ENCODE measurements at regions not wholly inside any gene's neighbourhood (a gene's known extent, or its start where the extent isn't known, plus 50 kb on each side); places are given as distances from the start of the nearest gene placed in this dataset.

GRCh38 chr3:33989229-33989628 is 190.8 kb downstream of the PDCD6IP start:
- Mint-ChIP-seq H3K36me3 (no peaks in the 10 kb centered on the region), H3K9me3 (no peaks in the 10 kb centered on the region), H3K4me3 (no peak overlapping the region), H3K27ac (no peak overlapping the region), H3K27me3 (peaks cover 6% of the 10 kb centered on the region), H3K4me1 (peaks cover 7% of the 10 kb centered on the region)

GRCh38 chr3:33991673-33992072 is 193.2 kb downstream of the PDCD6IP start:
- no peaks in the 10 kb centered on the region for H3K36me3 Mint-ChIP-seq
- peaks cover 6% of the 10 kb centered on the region for H3K27me3 Mint-ChIP-seq
- no peak overlapping the region for H3K27ac Mint-ChIP-seq
- no peaks in the 10 kb centered on the region for H3K9me3 Mint-ChIP-seq
- no peak overlapping the region for H3K4me3 Mint-ChIP-seq
- no peaks in the 10 kb centered on the region for H3K4me1 Mint-ChIP-seq

- H3K27ac Mint-ChIP-seq: no peak overlapping the region
- H3K36me3 Mint-ChIP-seq: no peaks in the 10 kb centered on the region
- no peaks in the 10 kb centered on the region for H3K9me3 Mint-ChIP-seq
- peaks cover 5% of the 10 kb centered on the region for H3K27me3 Mint-ChIP-seq
- no peaks in the 10 kb centered on the region for H3K4me1 Mint-ChIP-seq
- no peak overlapping the region for H3K4me3 Mint-ChIP-seq
Observed at GRCh38 chr3:33993631-33994030, 195.2 kb downstream of the PDCD6IP start.

GRCh38 chr3:33994568-33994967 is 196.1 kb downstream of the PDCD6IP start:
- Mint-ChIP-seq H3K27ac (no peak overlapping the region), H3K4me1 (no peaks in the 10 kb centered on the region), H3K9me3 (no peaks in the 10 kb centered on the region), H3K4me3 (no peak overlapping the region), H3K36me3 (no peaks in the 10 kb centered on the region), H3K27me3 (peaks cover 3% of the 10 kb centered on the region)

- Mint-ChIP-seq H3K27me3 (no peaks in the 10 kb centered on the region), H3K9me3 (no peaks in the 10 kb centered on the region), H3K4me1 (no peaks in the 10 kb centered on the region), H3K4me3 (no peak overlapping the region), H3K27ac (no peak overlapping the region), H3K36me3 (no peaks in the 10 kb centered on the region)
Observed at GRCh38 chr3:34000301-34000700, 201.9 kb downstream of the PDCD6IP start.

- Mint-ChIP-seq H3K27me3 (no peaks in the 10 kb centered on the region), H3K9me3 (no peaks in the 10 kb centered on the region), H3K4me1 (no peaks in the 10 kb centered on the region), H3K4me3 (no peak overlapping the region), H3K27ac (peak overlapping the region; percentile 83), H3K36me3 (no peaks in the 10 kb centered on the region)
Observed at GRCh38 chr3:34001022-34001421, 202.6 kb downstream of the PDCD6IP start.

GRCh38 chr3:34001990-34002389 is 203.6 kb downstream of the PDCD6IP start:
- no peaks in the 10 kb centered on the region for H3K36me3 Mint-ChIP-seq
- no peaks in the 10 kb centered on the region for H3K4me1 Mint-ChIP-seq
- H3K27ac Mint-ChIP-seq: no peak overlapping the region
- no peak overlapping the region for H3K4me3 Mint-ChIP-seq
- no peaks in the 10 kb centered on the region for H3K9me3 Mint-ChIP-seq
- H3K27me3 Mint-ChIP-seq: no peaks in the 10 kb centered on the region

- H3K27me3 Mint-ChIP-seq: no peaks in the 10 kb centered on the region
- no peak overlapping the region for H3K27ac Mint-ChIP-seq
Observed at GRCh38 chr3:34002569-34003100, 204.2 kb downstream of the PDCD6IP start.

GRCh38 chr3:34005886-34006285 is 207.5 kb downstream of the PDCD6IP start:
- Mint-ChIP-seq H3K4me3 (no peak overlapping the region), H3K9me3 (no peaks in the 10 kb centered on the region), H3K4me1 (no peaks in the 10 kb centered on the region), H3K27ac (no peak overlapping the region), H3K36me3 (no peaks in the 10 kb centered on the region), H3K27me3 (no peaks in the 10 kb centered on the region)

More at GRCh38 chr3:34002569-34003100, 204.2 kb downstream of the PDCD6IP start:
- H3K36me3 Mint-ChIP-seq: no peaks in the 10 kb centered on the region
- no peak overlapping the region for H3K4me3 Mint-ChIP-seq
- H3K9me3 Mint-ChIP-seq: no peaks in the 10 kb centered on the region
- no peaks in the 10 kb centered on the region for H3K4me1 Mint-ChIP-seq

GRCh38 chr3:34008191-34008590 is 209.8 kb downstream of the PDCD6IP start:
- H3K9me3 Mint-ChIP-seq: no peaks in the 10 kb centered on the region
- no peaks in the 10 kb centered on the region for H3K27me3 Mint-ChIP-seq
- H3K36me3 Mint-ChIP-seq: no peaks in the 10 kb centered on the region
- H3K27ac Mint-ChIP-seq: no peak overlapping the region
- H3K4me1 Mint-ChIP-seq: no peaks in the 10 kb centered on the region
- H3K4me3 Mint-ChIP-seq: no peak overlapping the region

GRCh38 chr3:34008836-34009809 is 210.7 kb downstream of the PDCD6IP start:
- H3K4me1 Mint-ChIP-seq: no peaks in the 10 kb centered on the region

GRCh38 chr3:34011171-34012101 is 213.0 kb downstream of the PDCD6IP start:
- peaks cover 7% of the 10 kb centered on the region for H3K4me1 Mint-ChIP-seq
- H3K27ac Mint-ChIP-seq: no peak overlapping the region
- H3K27me3 Mint-ChIP-seq: no peaks in the 10 kb centered on the region

More at GRCh38 chr3:34008836-34009809, 210.7 kb downstream of the PDCD6IP start:
- Mint-ChIP-seq H3K27ac (no peak overlapping the region), H3K27me3 (no peaks in the 10 kb centered on the region), H3K9me3 (no peaks in the 10 kb centered on the region), H3K36me3 (no peaks in the 10 kb centered on the region), H3K4me3 (no peak overlapping the region)

GRCh38 chr3:34012102-34012461 is 213.7 kb downstream of the PDCD6IP start:
- H3K27ac Mint-ChIP-seq: no peak overlapping the region
- H3K4me1 Mint-ChIP-seq: peaks cover 12% of the 10 kb centered on the region
- no peak overlapping the region for H3K4me3 Mint-ChIP-seq
- H3K9me3 Mint-ChIP-seq: no peaks in the 10 kb centered on the region
- H3K27me3 Mint-ChIP-seq: no peaks in the 10 kb centered on the region
- no peaks in the 10 kb centered on the region for H3K36me3 Mint-ChIP-seq

More at GRCh38 chr3:34011171-34012101, 213.0 kb downstream of the PDCD6IP start:
- Mint-ChIP-seq H3K9me3 (no peaks in the 10 kb centered on the region), H3K4me3 (no peak overlapping the region), H3K36me3 (no peaks in the 10 kb centered on the region)

- H3K4me1 Mint-ChIP-seq: peaks cover 30% of the 10 kb centered on the region
Observed at GRCh38 chr3:34013818-34014570, 215.6 kb downstream of the PDCD6IP start.

More at GRCh38 chr3:34013818-34014570, 215.6 kb downstream of the PDCD6IP start:
- Mint-ChIP-seq H3K4me3 (no peak overlapping the region), H3K9me3 (no peaks in the 10 kb centered on the region), H3K27ac (no peak overlapping the region), H3K36me3 (no peaks in the 10 kb centered on the region), H3K27me3 (no peaks in the 10 kb centered on the region)

Data from activated naive CD4-positive, alpha-beta T cell treated with anti-CD3 and anti-CD28 coated beads, Interleukin-2, amount 50 U/mL, for 24 hours (primary cell).